HUES48 (cell line): ENCODE measurements at regions not wholly inside any gene's neighbourhood (a gene's known extent, or its start where the extent isn't known, plus 50 kb on each side); places are given as distances from the start of the nearest gene placed in this dataset.

Experiments
- H3K27ac ChIP-seq: one replicate; pipeline ENCODE4 v1.7.0; 2013; ENCODE audit warnings: low read depth, low read length, inconsistent platforms
- H3K27me3 ChIP-seq: 2 replicates; pipeline ENCODE4 v1.6.1; 2013; ENCODE audit warnings: mild to moderate bottlenecking, low read length; ENCODE audit not compliant: control insufficient read depth, insufficient read depth
- H3K36me3 ChIP-seq: 2 replicates; pipeline ENCODE4 v1.6.1; 2013; ENCODE audit warnings: low read length; ENCODE audit not compliant: control insufficient read depth, insufficient read depth
- H3K4me1 ChIP-seq: 2 replicates; pipeline ENCODE4 v1.6.1; 2013; ENCODE audit warnings: mild to moderate bottlenecking, low read length; ENCODE audit not compliant: control insufficient read depth, insufficient read depth
- H3K4me3 ChIP-seq: 2 replicates; pipeline ENCODE4 v1.5.1; 2013; ENCODE audit warnings: mild to moderate bottlenecking, low read depth, low read length
- H3K9ac ChIP-seq: 2 replicates; pipeline ENCODE4 v1.6.1; 2013; ENCODE audit warnings: mild to moderate bottlenecking, low read depth, low read length, moderate library complexity
- H3K9me3 ChIP-seq: 2 replicates; pipeline ENCODE4 v1.6.1; 2013; ENCODE audit warnings: low read length; ENCODE audit not compliant: control insufficient read depth, insufficient read depth

GRCh38 chr1:57850176-57850940, 426.5 kb upstream of the DAB1 start:
- Histone ChIP-seq H3K4me1 (no peaks in the 10 kb centered on the region), H3K27ac (no peak overlapping the region), H3K9ac (no peak overlapping the region), H3K36me3 (no peaks in the 10 kb centered on the region), H3K9me3 (no peaks in the 10 kb centered on the region), H3K4me3 (no peak overlapping the region), H3K27me3 (no peaks in the 10 kb centered on the region)

- no peaks in the 10 kb centered on the region for H3K9me3 ChIP-seq
- H3K9ac ChIP-seq: no peak overlapping the region
- H3K4me1 ChIP-seq: no peaks in the 10 kb centered on the region
- H3K4me3 ChIP-seq: no peak overlapping the region
- H3K27ac ChIP-seq: no peak overlapping the region
- no peaks in the 10 kb centered on the region for H3K36me3 ChIP-seq
- H3K27me3 ChIP-seq: no peaks in the 10 kb centered on the region
Measured at GRCh38 chr1:57848406-57848805, 424.5 kb upstream of the DAB1 start.

GRCh38 chr1:57845041-57845440, 421.2 kb upstream of the DAB1 start:
- Histone ChIP-seq H3K9me3 (peaks cover 15% of the 10 kb centered on the region), H3K4me3 (no peak overlapping the region), H3K27ac (no peak overlapping the region), H3K27me3 (no peaks in the 10 kb centered on the region), H3K4me1 (no peaks in the 10 kb centered on the region), H3K9ac (no peak overlapping the region), H3K36me3 (no peaks in the 10 kb centered on the region)

GRCh38 chr1:57844382-57844980, 420.6 kb upstream of the DAB1 start:
- Histone ChIP-seq H3K9ac (no peak overlapping the region), H3K36me3 (no peaks in the 10 kb centered on the region), H3K4me3 (no peak overlapping the region), H3K4me1 (no peaks in the 10 kb centered on the region), H3K27me3 (no peaks in the 10 kb centered on the region), H3K9me3 (peaks cover 16% of the 10 kb centered on the region), H3K27ac (no peak overlapping the region)

GRCh38 chr1:57843760-57844159, 419.9 kb upstream of the DAB1 start:
- Histone ChIP-seq H3K27me3 (no peaks in the 10 kb centered on the region), H3K4me3 (no peak overlapping the region), H3K9me3 (peaks cover 16% of the 10 kb centered on the region), H3K9ac (no peak overlapping the region), H3K36me3 (no peaks in the 10 kb centered on the region), H3K4me1 (no peaks in the 10 kb centered on the region), H3K27ac (no peak overlapping the region)

- Histone ChIP-seq H3K27me3 (no peaks in the 10 kb centered on the region), H3K36me3 (no peaks in the 10 kb centered on the region), H3K4me3 (no peak overlapping the region), H3K4me1 (0 out of 2 replicates have a peak, but pooled peaks cover 3% of the 10 kb centered on the region), H3K9me3 (peaks cover 16% of the 10 kb centered on the region), H3K27ac (no peak overlapping the region), H3K9ac (no peak overlapping the region)
Measured at GRCh38 chr1:57839526-57839925, 415.7 kb upstream of the DAB1 start.

- no peaks in the 10 kb centered on the region for H3K36me3 ChIP-seq
- no peak overlapping the region for H3K27ac ChIP-seq
- H3K4me1 ChIP-seq: 0 out of 2 replicates have a peak, but pooled peaks cover 3% of the 10 kb centered on the region
- peaks cover 16% of the 10 kb centered on the region for H3K9me3 ChIP-seq
- H3K9ac ChIP-seq: no peak overlapping the region
- no peaks in the 10 kb centered on the region for H3K27me3 ChIP-seq
- no peak overlapping the region for H3K4me3 ChIP-seq
Measured at GRCh38 chr1:57839067-57839466, 415.2 kb upstream of the DAB1 start.

- H3K9ac ChIP-seq: no peak overlapping the region
- peaks cover 7% of the 10 kb centered on the region; the same call in 1 of the 2 replicates for H3K9me3 ChIP-seq
- no peak overlapping the region for H3K27ac ChIP-seq
- H3K4me3 ChIP-seq: no peak overlapping the region
- no peaks in the 10 kb centered on the region for H3K27me3 ChIP-seq
- no peaks in the 10 kb centered on the region for H3K36me3 ChIP-seq
- H3K4me1 ChIP-seq: peaks cover 19% of the 10 kb centered on the region
Measured at GRCh38 chr1:57835620-57836019, 411.8 kb upstream of the DAB1 start.

- no peak overlapping the region for H3K9ac ChIP-seq
- H3K27ac ChIP-seq: peak overlapping the region; percentile 49
- no peaks in the 10 kb centered on the region for H3K36me3 ChIP-seq
- no peaks in the 10 kb centered on the region for H3K27me3 ChIP-seq
- no peaks in the 10 kb centered on the region for H3K9me3 ChIP-seq
- no peak overlapping the region for H3K4me3 ChIP-seq
- H3K4me1 ChIP-seq: peaks cover 19% of the 10 kb centered on the region
Measured at GRCh38 chr1:57833296-57833695, 409.4 kb upstream of the DAB1 start.

- H3K9me3 ChIP-seq: no peaks in the 10 kb centered on the region
- H3K36me3 ChIP-seq: no peaks in the 10 kb centered on the region
- no peak overlapping the region for H3K4me3 ChIP-seq
- peaks cover 19% of the 10 kb centered on the region for H3K4me1 ChIP-seq
- no peaks in the 10 kb centered on the region for H3K27me3 ChIP-seq
- peak overlapping the region; percentile 51 for H3K27ac ChIP-seq
- no peak overlapping the region for H3K9ac ChIP-seq
Measured at GRCh38 chr1:57832612-57833011, 408.8 kb upstream of the DAB1 start.

- H3K9ac ChIP-seq: no peak overlapping the region
- no peak overlapping the region for H3K4me3 ChIP-seq
- H3K27ac ChIP-seq: no peak overlapping the region
- peaks cover 19% of the 10 kb centered on the region for H3K4me1 ChIP-seq
- H3K36me3 ChIP-seq: no peaks in the 10 kb centered on the region
- no peaks in the 10 kb centered on the region for H3K9me3 ChIP-seq
- no peaks in the 10 kb centered on the region for H3K27me3 ChIP-seq
Measured at GRCh38 chr1:57831624-57832023, 407.8 kb upstream of the DAB1 start.
